IMR-90 (cell line): ENCODE measurements at regions not wholly inside any gene's neighbourhood (a gene's known extent, or its start where the extent isn't known, plus 50 kb on each side); places are given as distances from the start of the nearest gene placed in this dataset.

ENCODE experiments used
- ATAC-seq: fragments of 200-7000 bp; cut with Tn5 transposase; 2 replicates; pipeline ENCODE4 v1.9.1; 2020; ENCODE audit warnings: low read depth, mild to moderate bottlenecking, moderate library complexity
- BruUV-seq: library from RNA; stranded (reverse); fragments of 400-500 nt; replicated peaks from 2 replicates; lab custom pipeline; 2021; lab: Mats Ljungman, UMichigan
- CTCF ChIA-PET: fragments of 300-600 bp; formaldehyde crosslinking; extraction: SDS; loops from one replicate; lab custom pipeline; 2021; ENCODE audit warnings: antibody characterized with exemption; lab: Yijun Ruan, JAX
- POLR2A ChIA-PET: fragments of 300-600 bp; sonication (Branson Sonifier 250); formaldehyde crosslinking; loops from one replicate; lab custom pipeline; 2022; ENCODE audit warnings: antibody characterized with exemption; ENCODE audit not compliant: unreplicated experiment; lab: Charles Lee
- DNase-seq: peaks from one replicate; pipeline ENCODE4 v3.0.0; 2013
- H2AFZ ChIP-seq: replicated peaks from 2 replicates; pipeline ENCODE3; 2013; ENCODE audit warnings: low read length, mild to moderate bottlenecking; ENCODE audit not compliant: poor library complexity
- H2AK5ac ChIP-seq: 2 replicates; pipeline ENCODE4 v1.6.1; 2013; ENCODE audit warnings: low read depth, low read length, inconsistent platforms
- H2AK9ac ChIP-seq: replicated peaks from 2 replicates; pipeline ENCODE3; 2013; ENCODE audit warnings: mild to moderate bottlenecking, low read depth, low read length, moderate library complexity; ENCODE audit not compliant: poor library complexity
- H2BK120ac ChIP-seq: 2 replicates; pipeline ENCODE4 v1.6.1; 2013; ENCODE audit warnings: low read depth, low read length, inconsistent platforms
- H2BK15ac ChIP-seq: 3 replicates; pipeline ENCODE4 v1.6.1; 2013; ENCODE audit warnings: low read depth, low read length, inconsistent platforms
- H2BK20ac ChIP-seq: 2 replicates; pipeline ENCODE4 v1.6.1; 2013; ENCODE audit warnings: low read depth, mild to moderate bottlenecking, inconsistent platforms, low read length, moderate library complexity
- H2BK5ac ChIP-seq: 2 replicates; pipeline ENCODE4 v1.6.1; 2013; ENCODE audit warnings: mild to moderate bottlenecking, low read depth, low read length, inconsistent platforms; ENCODE audit not compliant: poor library complexity, severe bottlenecking
- H3K14ac ChIP-seq: replicated peaks from 2 replicates; pipeline ENCODE4 v1.6.1; 2013; ENCODE audit warnings: low read depth, low read length, inconsistent platforms
- H3K18ac ChIP-seq: 2 replicates; pipeline ENCODE4 v1.6.1; 2013; ENCODE audit warnings: low read depth, low read length, control low read depth
- H3K23ac ChIP-seq: 2 replicates; pipeline ENCODE4 v1.6.1; 2013; ENCODE audit warnings: low read depth, low read length, inconsistent platforms
- H3K27ac ChIP-seq: 2 replicates; pipeline ENCODE4 v1.5.1; 2013; ENCODE audit warnings: mild to moderate bottlenecking, control low read depth, low read length; ENCODE audit not compliant: insufficient read depth
- H3K27me3 ChIP-seq: 2 replicates; pipeline ENCODE4 v1.6.1; 2013; ENCODE audit warnings: low read length; ENCODE audit not compliant: control insufficient read depth, insufficient read depth
- H3K36me3 ChIP-seq: 2 replicates; pipeline ENCODE4 v1.6.1; 2013; ENCODE audit warnings: low read length, mixed read lengths; ENCODE audit not compliant: control insufficient read depth, insufficient read depth
- H3K4ac ChIP-seq: 2 replicates; pipeline ENCODE4 v1.6.1; 2013; ENCODE audit warnings: low read depth, low read length, inconsistent platforms
- H3K4me1 ChIP-seq: 2 replicates; pipeline ENCODE4 v1.6.1; 2013; ENCODE audit warnings: low read length, mixed read lengths; ENCODE audit not compliant: control insufficient read depth, insufficient read depth
- H3K4me2 ChIP-seq: 2 replicates; pipeline ENCODE4 v1.6.1; 2013; ENCODE audit warnings: low read depth, mild to moderate bottlenecking, control low read depth, low read length, moderate library complexity
- H3K4me3 ChIP-seq: 2 replicates; pipeline ENCODE4 v1.5.1; 2013; ENCODE audit warnings: low read depth, mild to moderate bottlenecking, control low read depth, low read length, moderate library complexity; ENCODE audit not compliant: insufficient read depth
- H3K56ac ChIP-seq: 2 replicates; pipeline ENCODE4 v1.6.1; 2013; ENCODE audit warnings: low read length, inconsistent platforms; ENCODE audit not compliant: insufficient read depth; ENCODE audit errors: extremely low read depth
- H3K79me1 ChIP-seq, 2 experiments: 2 replicates each; pipeline ENCODE4 v1.6.1; 2013; ENCODE audit warnings: low read length in 2 of 2, inconsistent platforms in 1 of 2, low read depth in 1 of 2
- H3K9ac ChIP-seq: 2 replicates; pipeline ENCODE4 v1.6.1; 2013; ENCODE audit warnings: low read depth, low read length, control low read depth
- H3K9me1 ChIP-seq: 2 replicates; pipeline ENCODE4 v1.6.1; 2013; ENCODE audit warnings: low read length, inconsistent platforms; ENCODE audit not compliant: insufficient read depth
- H3K9me3 ChIP-seq: 2 replicates; pipeline ENCODE4 v1.6.1; 2013; ENCODE audit warnings: low read length; ENCODE audit not compliant: control insufficient read depth, insufficient read depth
- H4K20me1 ChIP-seq: 2 replicates; pipeline ENCODE4 v1.6.1; 2013; ENCODE audit warnings: low read length, inconsistent platforms; ENCODE audit not compliant: insufficient read depth
- H4K5ac ChIP-seq: 2 replicates; pipeline ENCODE4 v1.6.1; 2013; ENCODE audit warnings: mild to moderate bottlenecking, low read depth, low read length, control low read depth
- H4K8ac ChIP-seq, 2 experiments: 2 replicates each; pipeline ENCODE4 v1.6.1; 2013; ENCODE audit warnings: low read depth in 2 of 2, low read length in 2 of 2, control low read depth in 1 of 2, inconsistent platforms in 1 of 2
- H4K91ac ChIP-seq: 2 replicates; pipeline ENCODE4 v1.6.1; 2013; ENCODE audit warnings: low read depth, low read length, inconsistent platforms; ENCODE audit not compliant: insufficient read depth
- NFE2L2 ChIP-seq: fragments of 150-350 bp; IDR thresholded peaks from 2 replicates; pipeline ENCODE4 v1.6.1; 2016; ENCODE audit warnings: low read depth, mild to moderate bottlenecking, low read length
- WGBS, 2 experiments: methylation state at CpG; one replicate each; pipeline versions ENCODE4 v1.1.5 to v1.1.7; 2013; ENCODE audit warnings: missing lambda C conversion rate in 2 of 2; ENCODE audit not compliant: insufficient read length in 1 of 2; ENCODE audit errors: extremely low coverage in 2 of 2; 5-methylcytosine and 5-hydroxymethylcytosine counted together
- dilution Hi-C: fragments of 300-500 bp; cut with HindIII; formaldehyde crosslinking; loops from one replicate; pipeline ENCODE4 v1.14.3; 2018; ENCODE audit warnings: low sequenced_read_pairs; ENCODE audit not compliant: unreplicated experiment
- in situ Hi-C: fragments of 300-500 bp; cut with MboI; formaldehyde crosslinking; loops from 3 replicates; pipeline ENCODE4 v1.14.3; 2019; ENCODE audit warnings: low sequenced_read_pairs, inconsistent platforms, mixed read lengths
- intact Hi-C: fragments of 100-400 bp; cut with micrococcal nuclease; formaldehyde crosslinking; loops from 2 replicates; pipeline ENCODE4 v1.10.0; 2022

GRCh38 chr11:134779179-134779578 lies 367.1 kb upstream of the B3GAT1 start:
- Histone ChIP-seq H2BK20ac (no peak overlapping the region), H4K8ac (no peak overlapping the region), H2AFZ (no peak overlapping the region), H2AK9ac (no peak overlapping the region), H3K4me1 (no peaks in the 10 kb centered on the region), H3K23ac (no peak overlapping the region), H3K4ac (no peak overlapping the region), H4K91ac (no peak overlapping the region), H2BK5ac (no peak overlapping the region), H3K27me3 (no peaks in the 10 kb centered on the region), H4K20me1 (no peaks in the 10 kb centered on the region), H3K4me3 (no peak overlapping the region), H3K36me3 (no peaks in the 10 kb centered on the region), H3K56ac (no peak overlapping the region), H2AK5ac (no peak overlapping the region), H3K4me2 (no peak overlapping the region), H3K9me1 (no peaks in the 10 kb centered on the region), H4K5ac (no peak overlapping the region), H2BK120ac (no peak overlapping the region), H3K14ac (no peak overlapping the region), H3K18ac (no peak overlapping the region), H3K79me1 (no peaks in the 10 kb centered on the region), H2BK15ac (no peak overlapping the region), H3K27ac (no peak overlapping the region), H3K9ac (no peak overlapping the region), H3K9me3 (peaks cover 17% of the 10 kb centered on the region)
- intact Hi-C loops = no loop called here
- CTCF ChIA-PET = no interaction called here
- no CpG with 5 or more reads among the region's 4 CpGs for WGBS, 2 experiments
- no TSS peak for BruUV-seq
- POLR2A ChIA-PET = no interaction called here
- dilution Hi-C loops = no loop called here
- no peak for ATAC-seq
- in situ Hi-C loops = no loop called here
- TF ChIP-seq NFE2L2 = no peak
- DNase-seq = no peak
